Fibroblast of skin of right quadriceps (primary cell): ENCODE measurements at regions not wholly inside any gene's neighbourhood (a gene's known extent, or its start where the extent isn't known, plus 50 kb on each side); places are given as distances from the start of the nearest gene placed in this dataset.
"Not testable (repeated sequence)": the region's sequence is repeated elsewhere in the genome, so short reads cannot be mapped to it uniquely, and the experiment has no call there.

Experiments used
- DNase-seq: peaks from one replicate; pipeline ENCODE4 v3.0.0-alpha.2; 2013

DNA sequence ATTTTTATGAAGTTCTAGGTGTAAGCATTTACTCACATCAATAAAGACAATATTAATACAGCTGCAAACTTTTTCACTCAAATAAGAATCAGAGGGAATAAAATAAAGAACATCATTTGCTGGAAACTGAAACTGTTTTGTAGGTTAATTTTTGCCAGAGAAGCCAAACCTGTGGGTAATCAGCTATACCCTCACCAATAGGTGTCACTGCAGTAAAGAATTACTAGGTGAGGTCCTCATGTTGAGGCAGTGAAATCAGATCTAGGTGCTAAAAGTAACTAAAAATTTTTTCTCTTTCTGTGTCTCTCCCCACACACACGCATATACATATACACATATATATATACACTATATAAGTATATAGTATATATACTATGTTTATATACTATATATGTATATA lies 1016.3 kb upstream of the SEMA6A start:
- DNase-seq: peak; percentile 27

DNA sequence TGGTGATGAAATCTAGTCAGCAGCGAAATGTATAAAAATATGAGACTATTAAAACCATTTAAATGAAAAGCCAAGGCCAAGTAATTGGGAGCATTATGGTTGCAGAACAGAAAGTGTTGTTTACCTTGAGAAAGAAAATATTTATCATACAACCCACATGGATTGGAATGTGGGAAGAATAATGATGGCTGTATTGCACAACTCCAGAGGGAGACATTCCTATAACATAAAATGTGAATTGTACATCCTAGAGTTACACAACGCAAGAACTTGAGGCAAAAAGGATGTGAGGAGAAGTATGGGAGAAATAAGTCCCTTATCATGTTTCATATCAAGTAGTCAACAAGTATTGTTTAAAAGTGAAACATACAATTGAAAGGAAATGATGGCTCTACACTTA lies 1014.0 kb upstream of the SEMA6A start:
- DNase-seq: peak; percentile 53

DNA sequence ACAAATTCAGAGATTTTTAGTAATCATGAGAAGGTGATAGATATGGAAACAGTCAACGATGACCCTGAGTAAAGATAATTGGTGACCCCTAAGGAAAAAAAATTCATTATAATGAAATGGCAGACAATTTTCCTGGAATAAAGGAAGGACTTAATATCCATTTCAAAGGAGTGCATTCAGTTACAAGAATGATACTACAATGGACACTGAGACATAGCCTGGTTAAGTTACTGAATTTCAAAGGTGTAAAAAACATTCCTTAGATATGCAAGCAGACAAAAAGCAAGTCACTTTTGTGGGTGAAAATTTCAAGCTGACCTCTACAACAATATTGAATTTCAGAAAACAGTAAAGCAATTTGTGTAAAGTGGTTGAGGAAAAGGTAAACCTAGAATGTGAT lies 1012.5 kb upstream of the SEMA6A start:
- no peak for DNase-seq

DNA sequence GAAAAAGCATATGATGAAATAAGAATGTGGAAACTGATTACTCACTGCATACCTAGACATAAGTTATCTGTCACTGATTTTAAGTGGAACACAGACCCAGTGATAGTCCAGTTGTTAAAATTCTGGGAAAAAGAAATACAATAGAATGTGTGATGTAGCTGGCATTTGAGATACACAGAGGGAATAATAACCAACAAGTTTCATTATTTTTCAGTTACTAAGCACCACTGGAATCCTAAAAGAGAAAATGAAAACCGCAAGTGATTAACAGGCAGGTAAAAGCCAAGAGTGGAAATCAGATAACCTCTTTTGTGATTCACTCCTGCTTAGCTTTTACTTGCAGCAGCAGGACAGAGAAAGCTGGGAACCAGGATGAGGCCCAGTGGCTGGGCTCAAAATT lies 994.0 kb upstream of the SEMA6A start:
- no peak for DNase-seq

DNA sequence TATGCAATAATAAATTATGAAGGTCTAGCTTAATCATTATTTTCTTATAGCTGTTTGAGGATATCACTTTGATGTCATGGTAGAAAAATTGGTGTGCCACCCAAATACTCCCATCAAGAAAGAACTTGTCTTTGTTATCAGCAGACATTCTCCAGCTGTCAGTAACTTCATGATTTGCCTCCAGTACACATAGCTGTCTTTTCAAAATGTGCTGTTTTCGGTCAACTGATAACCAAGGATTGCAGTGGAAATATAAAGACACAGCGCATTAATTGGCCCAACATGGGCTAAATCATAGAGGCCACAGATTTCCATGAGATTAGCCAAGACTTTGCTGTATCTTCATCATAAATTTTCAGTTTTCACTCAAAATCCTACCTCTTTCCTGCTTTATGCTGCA lies 993.5 kb upstream of the SEMA6A start:
- DNase-seq: no peak

DNA sequence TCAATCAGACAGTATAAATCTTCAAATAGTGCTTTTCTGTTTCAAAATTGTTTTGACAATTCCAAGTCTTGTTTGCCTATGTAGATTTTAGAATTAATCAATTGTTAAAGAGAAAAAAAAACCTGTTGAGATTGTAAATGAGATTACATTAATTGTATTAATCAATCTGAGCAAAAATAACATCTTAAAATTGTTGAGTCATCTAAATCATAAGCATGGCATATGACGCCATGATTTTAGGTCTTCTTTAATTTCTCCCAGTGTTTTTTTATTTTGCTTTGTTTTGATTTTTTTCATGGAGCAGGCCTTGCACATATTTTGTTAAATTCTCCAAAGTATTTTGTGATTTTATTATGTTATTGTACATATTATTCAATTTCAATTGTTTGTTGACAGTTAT lies 988.0 kb upstream of the SEMA6A start:
- DNase-seq: no peak

DNA sequence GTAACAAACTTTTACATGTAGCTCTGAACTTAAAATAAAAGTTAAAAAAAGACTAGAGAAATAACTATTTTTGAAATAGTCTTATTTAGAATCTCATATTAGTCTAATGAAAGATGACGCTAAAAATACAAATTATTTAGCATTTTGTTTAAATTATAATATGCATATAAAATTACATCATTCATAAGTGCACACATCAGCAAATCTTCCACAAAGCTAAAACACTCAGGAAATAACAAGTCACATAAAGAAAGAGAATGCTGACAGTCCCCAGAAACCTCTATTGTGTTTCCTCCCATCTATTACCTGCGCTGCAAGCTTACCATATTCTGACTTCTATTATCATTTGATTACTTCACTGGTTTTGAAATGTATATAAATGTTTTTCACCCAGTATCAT lies 986.9 kb upstream of the SEMA6A start:
- DNase-seq: no peak

DNA sequence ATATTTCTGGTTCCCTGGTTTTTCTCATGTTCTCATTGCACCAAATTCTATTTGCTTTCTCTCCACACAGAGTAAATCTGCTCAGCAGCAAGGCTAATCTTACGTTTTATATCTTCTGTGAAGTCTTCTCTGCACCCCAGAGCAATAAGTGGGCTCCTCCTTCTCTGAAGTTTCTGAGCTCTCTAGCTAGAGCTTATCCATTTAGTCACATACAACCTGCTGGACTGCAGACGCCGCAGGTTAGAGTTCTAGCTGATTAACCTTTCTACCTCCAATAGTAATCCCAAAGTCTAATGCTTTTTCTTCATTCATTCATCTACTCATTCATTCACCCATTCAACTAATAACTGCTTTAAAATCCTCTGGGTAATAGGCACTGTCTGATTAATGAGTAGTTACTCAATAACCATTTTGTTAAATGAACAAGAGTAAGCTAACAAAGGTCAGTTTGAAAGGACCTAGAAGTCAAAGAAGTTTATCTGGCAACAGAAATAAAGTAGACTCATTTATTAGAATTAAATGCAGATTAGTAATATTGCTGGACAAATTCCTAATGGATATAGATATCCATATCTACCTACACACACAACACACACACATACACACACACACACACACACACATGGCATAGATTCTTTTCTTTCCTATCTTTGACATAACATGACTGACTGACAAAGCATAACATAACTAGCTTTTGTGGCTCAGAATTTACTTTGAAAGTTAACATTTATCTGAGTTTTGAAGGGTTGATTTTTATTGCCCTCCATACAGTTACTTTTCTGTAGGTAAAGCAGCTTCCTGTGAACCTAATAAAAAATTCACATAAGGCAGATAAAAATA lies 984.6 kb upstream of the SEMA6A start:
- no peak for DNase-seq

DNA sequence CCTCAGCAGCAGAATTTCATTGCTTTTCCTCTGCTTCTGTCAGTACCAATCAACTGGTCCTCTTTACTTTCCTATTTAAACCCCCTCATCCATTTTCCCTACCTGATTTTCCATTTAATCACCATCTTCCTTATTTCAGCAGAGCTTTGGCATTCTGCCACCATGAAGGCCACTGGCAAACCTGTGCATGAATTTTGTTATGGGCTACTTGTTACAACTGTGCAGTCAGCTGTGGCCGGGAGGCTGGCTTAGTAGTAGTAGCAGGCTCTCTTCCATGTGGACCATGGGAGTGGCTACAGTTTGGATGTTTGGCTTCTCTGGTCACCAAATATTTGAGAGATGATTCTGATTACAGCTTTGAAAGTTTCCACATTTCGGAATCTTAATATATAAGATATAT lies 976.6 kb upstream of the SEMA6A start:
- no peak for DNase-seq

DNA sequence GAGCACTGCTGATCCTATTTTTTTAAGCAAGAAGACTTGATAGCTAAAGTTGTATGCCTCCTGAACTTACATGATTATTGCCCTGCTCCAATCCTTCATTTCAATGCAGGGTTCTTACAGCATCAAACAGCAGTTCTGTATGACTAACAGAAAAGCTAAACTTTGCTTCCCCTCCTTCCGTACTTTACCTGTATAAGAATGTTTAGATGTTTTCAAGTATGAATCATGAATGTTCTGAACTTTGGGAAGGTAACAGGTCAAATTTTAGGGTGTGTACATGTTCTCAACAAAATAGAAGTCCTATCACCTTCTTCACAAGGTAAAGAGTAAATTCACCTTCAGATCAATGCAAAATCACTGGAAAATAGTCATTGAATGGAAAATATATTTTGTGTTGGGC lies 972.6 kb upstream of the SEMA6A start:
- DNase-seq: no peak

DNA sequence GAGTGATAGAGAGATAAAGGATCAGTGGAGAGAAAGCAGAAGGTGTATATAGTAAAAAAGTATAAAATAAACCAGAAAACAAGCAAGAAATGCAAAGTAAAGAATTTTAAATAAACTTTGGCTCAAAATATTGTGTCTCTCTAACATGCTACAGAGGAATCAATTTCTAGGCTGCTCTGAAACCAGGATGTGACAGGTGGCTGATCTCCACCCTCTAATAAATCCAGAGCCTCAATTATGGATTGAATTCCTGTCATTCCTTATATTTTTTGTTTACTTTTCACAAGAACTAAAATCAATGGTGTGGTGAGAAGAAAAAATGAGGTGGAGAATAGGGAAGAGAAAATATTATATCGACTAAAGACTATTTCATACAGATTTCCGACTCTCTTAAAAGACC lies 965.1 kb upstream of the SEMA6A start:
- no peak for DNase-seq

DNA sequence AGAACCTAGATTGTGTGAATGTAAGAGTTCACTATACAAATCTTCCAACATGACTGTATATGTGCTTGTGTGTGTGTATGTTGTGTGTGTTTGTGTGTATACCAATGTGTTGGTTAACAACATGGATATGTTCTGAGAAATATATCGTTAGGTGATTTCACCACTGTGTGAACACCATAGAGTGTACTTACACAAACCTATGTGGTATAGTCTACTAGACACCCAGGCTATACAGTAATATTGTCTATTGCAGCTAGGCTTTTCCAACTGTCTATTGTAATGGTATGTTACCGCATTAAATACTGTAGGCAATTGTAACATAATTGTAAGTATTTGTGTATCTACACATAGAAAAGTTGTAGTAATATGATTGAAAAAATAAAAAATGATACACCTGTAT lies 959.2 kb upstream of the SEMA6A start:
- DNase-seq: no peak

DNA sequence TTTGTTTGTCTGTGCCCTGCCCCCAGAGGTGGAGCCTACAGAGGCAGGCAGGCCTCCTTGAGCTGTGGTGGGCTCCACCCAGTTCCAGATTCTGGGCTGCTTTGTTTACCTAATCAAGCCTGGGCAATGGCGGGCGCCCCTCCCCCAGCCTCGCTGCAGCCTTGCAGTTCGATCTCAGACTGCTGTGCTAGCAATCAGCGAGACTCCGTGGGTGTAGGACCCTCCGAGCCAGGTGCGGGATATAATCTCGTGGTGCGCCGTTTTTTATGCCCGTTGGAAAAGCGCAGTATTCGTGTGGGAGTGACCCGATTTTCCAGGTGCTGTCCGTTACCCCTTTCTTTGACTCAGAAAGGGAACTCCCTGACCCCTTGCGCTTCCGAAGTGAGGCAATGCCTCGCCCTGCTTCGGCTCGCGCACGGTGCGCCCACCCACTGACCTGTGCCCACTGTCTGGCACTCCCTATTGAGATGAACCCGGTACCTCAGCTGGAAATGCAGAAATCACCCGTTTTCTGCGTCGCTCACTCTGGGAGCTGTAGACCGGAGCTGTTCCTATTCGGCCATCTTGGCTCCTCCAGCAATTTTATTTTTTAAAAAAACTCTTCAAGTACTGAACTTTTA lies 958.5 kb upstream of the SEMA6A start:
- DNase-seq: not testable (repeated sequence)

DNA sequence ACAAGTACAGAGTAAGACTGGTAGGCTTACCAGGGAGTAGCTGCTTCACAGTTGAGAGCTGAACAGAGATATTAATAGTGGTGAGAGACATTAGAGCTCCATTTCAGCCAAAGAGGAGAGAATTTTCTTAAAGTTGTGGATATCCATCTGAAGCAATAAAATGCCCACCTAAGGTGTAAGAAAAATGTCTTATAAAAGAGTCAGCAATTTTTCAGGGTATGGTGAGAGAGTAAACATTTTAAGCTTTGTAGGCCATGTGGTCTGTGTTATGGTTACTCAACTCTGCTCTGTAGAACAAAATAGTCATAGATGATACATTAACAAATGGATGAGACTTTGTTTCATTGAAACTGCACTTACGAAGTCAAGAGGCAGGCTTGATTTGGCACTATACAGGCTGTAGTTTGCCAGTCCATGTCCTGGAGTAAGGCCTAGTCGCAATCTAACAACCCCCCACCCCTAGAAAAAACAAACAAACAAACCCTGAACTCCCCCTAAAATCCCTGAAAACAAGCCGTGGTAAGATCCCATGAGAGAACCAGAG lies 945.4 kb upstream of the SEMA6A start:
- DNase-seq: no peak

DNA sequence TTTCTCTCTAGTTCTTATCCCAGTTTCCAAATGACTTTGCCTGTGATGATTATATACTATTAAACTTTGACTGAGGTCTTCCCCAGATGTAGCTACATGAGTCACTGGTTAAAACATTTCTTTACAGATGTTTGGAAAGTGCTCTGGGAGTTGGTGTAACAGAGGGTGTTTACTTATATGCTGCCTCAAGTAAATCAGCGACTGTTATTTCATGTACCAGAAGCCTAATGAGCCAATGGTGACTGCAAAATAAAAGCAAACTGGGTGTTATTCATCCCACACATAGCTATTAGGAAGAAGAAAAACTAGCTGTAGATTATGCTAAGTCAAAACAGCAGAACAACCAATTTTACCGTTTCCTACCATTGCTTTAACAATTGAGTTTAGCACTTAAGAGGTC lies 929.7 kb upstream of the SEMA6A start:
- DNase-seq: peak; percentile 14

DNA sequence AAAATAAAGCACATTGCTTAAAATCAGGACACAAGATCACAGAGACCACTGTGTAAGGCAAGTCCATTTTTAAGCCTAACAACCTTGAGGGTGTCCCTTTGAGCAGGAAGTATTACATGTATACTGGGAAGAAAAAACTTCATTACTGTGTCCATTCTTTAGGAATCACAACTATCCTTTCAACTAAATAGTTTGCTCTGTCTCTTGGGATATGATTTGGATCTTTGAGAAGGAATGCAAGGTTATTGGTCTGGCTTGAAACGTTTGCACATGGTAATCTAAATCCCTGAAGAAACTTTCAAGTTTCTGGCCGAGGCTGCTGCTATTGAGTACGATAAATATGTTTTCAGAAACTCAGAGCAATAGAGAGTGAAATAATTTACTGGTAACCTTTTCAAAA lies 923.0 kb upstream of the SEMA6A start:
- peak; percentile 21 for DNase-seq

DNA sequence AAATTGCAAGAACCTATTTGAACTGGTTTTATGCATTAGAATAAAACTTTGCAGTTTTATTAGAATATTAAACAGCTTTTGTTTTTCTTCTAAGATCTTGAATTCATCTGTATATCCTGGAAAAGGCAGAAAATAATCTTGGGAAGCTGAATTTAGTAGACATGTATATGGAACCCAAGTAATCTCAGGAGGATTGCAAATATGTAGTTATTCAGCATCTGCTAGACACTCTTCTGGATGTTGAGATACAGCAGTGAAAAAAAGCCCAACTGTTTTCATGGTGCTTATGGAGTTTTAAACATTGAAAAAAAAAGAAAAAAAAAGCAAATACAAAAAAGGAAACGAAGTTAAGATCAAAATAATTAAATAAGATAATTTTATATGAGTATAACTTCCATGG lies 922.2 kb upstream of the SEMA6A start:
- DNase-seq: no peak

DNA sequence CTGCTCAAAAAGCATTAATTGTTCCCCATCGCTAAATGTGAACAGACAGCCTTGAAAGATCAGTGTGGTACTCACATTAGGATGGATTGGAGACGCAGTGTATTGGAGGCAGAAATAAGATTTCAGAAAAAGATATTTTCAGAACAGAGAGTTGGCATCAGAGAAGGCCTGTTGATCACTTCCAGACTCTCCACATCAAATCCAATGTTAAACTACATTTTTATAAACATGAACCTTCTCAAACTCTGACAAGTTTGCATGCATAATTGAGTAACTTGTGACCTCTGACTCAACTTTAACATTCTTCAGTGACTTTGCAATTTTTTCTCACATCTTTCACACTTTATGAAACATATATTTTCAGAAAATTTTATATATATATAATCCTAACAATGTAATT lies 919.6 kb upstream of the SEMA6A start:
- DNase-seq: peak; percentile 20

DNA sequence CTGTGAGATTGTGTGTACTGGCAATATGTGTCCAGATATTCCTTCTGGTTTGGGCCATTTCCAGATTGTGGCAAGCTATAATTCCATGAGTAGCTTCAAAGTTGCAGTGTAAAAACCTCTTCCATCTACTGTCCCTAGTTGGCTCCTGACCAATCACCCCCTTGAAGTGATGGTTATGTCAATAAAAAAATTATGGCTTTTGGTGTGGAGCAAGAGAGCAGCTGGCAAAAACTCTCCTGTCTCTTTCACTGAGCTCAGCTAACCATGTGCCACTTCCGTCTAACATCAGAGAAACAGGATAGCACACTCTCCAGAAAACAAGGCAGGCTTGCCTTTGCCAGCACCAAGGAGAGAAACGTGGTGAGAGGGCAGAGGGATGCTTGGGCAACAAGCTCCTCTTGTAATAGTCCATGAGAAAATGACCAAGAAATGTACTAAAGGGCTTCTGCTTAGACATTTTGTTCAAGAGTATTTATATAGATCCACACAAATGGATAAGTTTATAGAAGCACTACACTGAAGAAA lies 914.4 kb upstream of the SEMA6A start:
- no peak for DNase-seq

DNA sequence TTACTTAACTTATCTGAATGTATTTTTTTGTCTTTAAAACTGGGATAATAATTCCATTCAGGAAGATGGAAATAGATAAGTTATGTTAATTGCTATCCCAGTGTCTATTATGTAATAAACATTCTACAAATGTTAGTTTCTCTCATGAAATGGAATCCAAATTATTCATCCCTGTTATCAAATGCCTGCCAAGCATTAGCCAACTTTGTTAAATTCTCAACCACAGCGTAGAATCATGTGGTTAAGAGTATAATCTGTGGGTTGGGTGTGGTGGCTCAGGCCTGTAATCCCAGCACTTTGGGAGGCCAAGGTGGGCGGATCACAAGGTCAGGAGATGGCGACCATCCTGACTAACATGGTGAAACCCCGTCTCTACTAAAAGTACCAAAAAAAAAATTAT lies 912.9 kb upstream of the SEMA6A start:
- no peak for DNase-seq

DNA sequence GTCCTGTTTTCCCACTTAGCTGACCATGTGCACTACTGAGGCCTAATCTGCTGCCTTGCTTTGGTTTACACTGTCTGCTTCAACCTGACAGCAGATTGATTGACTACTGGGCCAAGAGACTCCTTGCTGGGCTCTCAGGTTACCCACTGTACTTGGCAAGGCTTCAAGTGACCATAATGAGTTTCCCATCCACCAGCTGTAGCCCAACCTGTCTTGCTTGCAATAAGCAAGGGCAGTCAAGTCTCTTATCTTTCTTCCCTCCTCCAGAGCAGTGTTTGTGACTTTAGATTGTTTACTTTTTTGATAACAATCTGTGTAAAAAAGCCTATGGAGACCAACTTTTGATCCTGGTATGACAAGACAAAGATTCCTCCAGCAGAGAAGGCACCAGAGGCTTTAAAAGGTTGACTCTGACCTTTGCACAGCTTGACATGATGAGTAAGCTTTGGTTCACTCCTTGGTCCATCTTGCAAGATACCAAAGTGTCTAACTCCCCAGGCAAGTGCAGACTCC lies 912.3 kb upstream of the SEMA6A start:
- no peak for DNase-seq

DNA sequence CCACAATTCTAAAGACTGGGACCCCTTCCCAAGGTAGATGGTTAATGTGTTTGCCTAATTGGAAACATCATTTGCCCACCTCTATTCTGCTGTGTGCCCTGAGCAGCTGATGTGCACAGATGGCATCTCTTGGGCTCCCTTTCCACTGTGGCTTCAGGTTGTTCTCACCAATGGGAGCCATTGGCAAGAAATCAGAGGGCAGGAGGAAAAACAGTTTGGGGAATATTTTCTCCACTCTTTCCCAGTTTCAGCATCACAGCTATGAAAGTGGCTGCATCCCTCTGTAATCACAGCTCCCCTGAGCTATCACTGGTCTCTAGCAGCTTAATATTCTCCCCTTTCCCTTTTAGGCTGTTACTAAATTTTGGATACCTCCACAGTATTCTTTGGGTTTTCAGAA lies 911.6 kb upstream of the SEMA6A start:
- no peak for DNase-seq

DNA sequence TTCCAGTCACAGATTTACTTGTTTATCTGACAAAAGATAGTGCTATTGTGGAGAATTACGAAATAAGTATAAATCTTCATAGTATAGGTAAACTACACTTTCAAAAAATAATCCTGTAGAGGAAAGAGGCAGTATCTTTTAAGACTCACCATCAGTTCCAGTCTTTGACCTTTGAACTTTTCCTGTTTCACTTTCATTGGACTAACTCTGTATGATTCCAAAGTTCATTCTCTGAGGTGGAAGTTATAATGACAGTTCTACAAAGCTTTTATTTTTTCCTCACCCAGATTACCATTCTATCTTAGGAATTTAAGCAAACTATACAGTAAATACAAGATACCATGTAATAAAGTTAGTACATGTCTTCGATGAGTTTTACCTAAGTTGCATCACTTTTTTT lies 901.3 kb upstream of the SEMA6A start:
- no peak for DNase-seq

DNA sequence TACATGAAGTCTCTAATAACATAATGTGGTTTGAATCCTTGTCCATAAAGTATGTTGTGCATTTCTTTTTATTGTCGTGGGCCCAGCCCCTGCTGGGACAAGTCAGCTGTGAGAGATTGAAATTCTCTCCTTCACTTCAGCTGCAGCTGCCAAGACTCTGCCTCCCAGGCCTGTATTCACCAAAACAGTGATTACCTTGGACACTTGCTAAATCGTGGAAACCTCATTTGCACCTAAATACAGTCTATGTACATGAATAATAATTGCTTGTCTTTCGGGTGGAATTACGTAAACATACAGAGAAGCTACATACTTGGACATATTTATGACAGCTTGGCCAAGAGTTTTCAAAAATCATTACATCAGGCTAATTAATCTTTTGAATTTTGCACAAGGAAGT lies 898.5 kb upstream of the SEMA6A start:
- no peak for DNase-seq
